Upper lobe of left lung (tissue), 6 donors: ENCODE measurements at regions not wholly inside any gene's neighbourhood (a gene's known extent, or its start where the extent isn't known, plus 50 kb on each side); places are given as distances from the start of the nearest gene placed in this dataset.

Experiments used
- ATAC-seq, 2 donors: fragments of 200-7000 bp; cut with Tn5 transposase; one replicate each; pipeline ENCODE4 v1.9.1; 2022; ENCODE audit warnings: mild to moderate bottlenecking in 2 of 2, moderate library complexity in 2 of 2; ENCODE audit not compliant: low FRiP score in 2 of 2
- DNase-seq, 2 donors: peaks; one replicate each; pipeline ENCODE4 v3.0.0-alpha.2; 2019 to 2020
- H3K27ac ChIP-seq, 4 donors: fragments of 200-600 bp; sonication (generic); one replicate each; pipeline ENCODE4 v1.5.1; 2016 to 2019
- H3K27me3 ChIP-seq, 4 donors: fragments of 200-600 bp; sonication (generic); one replicate each; pipeline ENCODE4 v1.5.1; 2017 to 2019
- H3K36me3 ChIP-seq, 4 donors: fragments of 200-600 bp; sonication (generic); one replicate each; pipeline ENCODE4 v1.5.1; 2016 to 2019
- H3K4me1 ChIP-seq, 4 donors: fragments of 200-600 bp; sonication (generic); one replicate each; pipeline ENCODE4 v1.5.1; 2018 to 2019
- H3K4me3 ChIP-seq, 4 donors: fragments of 200-600 bp; sonication (generic); one replicate each; pipeline ENCODE4 v1.5.1; 2017 to 2019; ENCODE audit warnings: mild to moderate bottlenecking in 2 of 4, moderate library complexity in 1 of 4
- H3K9me3 ChIP-seq, 4 donors: fragments of 200-600 bp; sonication (generic); one replicate each; pipeline ENCODE4 v1.5.1; 2018 to 2019
- CTCF ChIP-seq, 6 experiments: fragments of 450-650 bp in 4 of 6; fragments of 200-600 bp in 2 of 6; sonication (generic) in 2 of 6; IDR thresholded peaks; one replicate each; pipeline ENCODE4 v1.5.1; 2016 to 2019; ENCODE audit warnings: antibody characterized with exemption in 6 of 6
- EP300 ChIP-seq, 4 donors: sonication (generic); formaldehyde crosslinking; IDR thresholded peaks; one replicate each; pipeline ENCODE4 v1.5.1; 2017; ENCODE audit warnings: antibody characterized with exemption in 4 of 4, control low read depth in 2 of 4
- POLR2A ChIP-seq, 4 donors: fragments of 450-650 bp; IDR thresholded peaks; one replicate each; pipeline ENCODE4 v1.5.1; 2016 to 2017; ENCODE audit warnings: antibody characterized with exemption in 4 of 4, mild to moderate bottlenecking in 2 of 4
- POLR2AphosphoS5 ChIP-seq, 2 donors: sonication (generic); formaldehyde crosslinking; IDR thresholded peaks; one replicate each; pipeline ENCODE4 v1.5.1; 2017; ENCODE audit warnings: antibody characterized with exemption in 2 of 2
- WGBS, 2 donors: methylation state at CpG; one replicate each; pipeline ENCODE4 v1.1.5; 2017 to 2018; 5-methylcytosine and 5-hydroxymethylcytosine counted together
- donor health status: DM: no; HTN: no; CAD: no; lungs with moderate emphysema.
- donor health status: DM: no; HTN: yes; CAD: no; lungs with severe emphysema.

GRCh38 chr18:73758446-73758845 is 389.2 kb downstream of the FBXO15 start:
- no peak for DNase-seq
- no peak overlapping the region for H3K27ac ChIP-seq
- no peak overlapping the region for H3K4me3 ChIP-seq
- H3K27me3 ChIP-seq: no peaks in the 10 kb centered on the region
- 78 to 93% methylated on average over 2 of the region's 2 CpGs for WGBS, 2 donors
- ATAC-seq: no peak
- TF ChIP-seq EP300 (IDR thresholded peaks at IDR 0.05) (no peak), POLR2AphosphoS5 (IDR thresholded peaks at IDR 0.05) (no peak), POLR2A (IDR thresholded peaks at IDR 0.05) (no peak), CTCF (IDR thresholded peaks at IDR 0.05) (no peak)
- no peaks in the 10 kb centered on the region for H3K9me3 ChIP-seq
- no peaks in the 10 kb centered on the region for H3K36me3 ChIP-seq
- no peaks in the 10 kb centered on the region for H3K4me1 ChIP-seq

GRCh38 chr18:73756256-73757091 is 391.2 kb downstream of the FBXO15 start:
- peak in 1 of 2 donors; percentile 53 for DNase-seq
- Histone ChIP-seq H3K27me3 (no peaks in the 10 kb centered on the region), H3K9me3 (no peaks in the 10 kb centered on the region), H3K4me1 (no peaks in the 10 kb centered on the region), H3K27ac (no peak overlapping the region), H3K4me3 (no peak overlapping the region), H3K36me3 (no peaks in the 10 kb centered on the region)
- TF ChIP-seq EP300 (IDR thresholded peaks at IDR 0.05) (no peak), POLR2AphosphoS5 (IDR thresholded peaks at IDR 0.05) (no peak), POLR2A (IDR thresholded peaks at IDR 0.05) (no peak), CTCF (IDR thresholded peaks at IDR 0.05) (no peak)
- peak in 1 of 2 donors; percentile 17 for ATAC-seq
- WGBS, 2 donors: 76 to 77% methylated on average over 24 of the region's 24 CpGs

GRCh38 chr18:73752965-73753364 is 394.7 kb downstream of the FBXO15 start:
- 83% methylated on average over 2 of the region's 2 CpGs for WGBS, 2 donors
- no peak for ATAC-seq
- H3K9me3 ChIP-seq: no peaks in the 10 kb centered on the region
- no peak overlapping the region for H3K27ac ChIP-seq
- TF ChIP-seq POLR2A (IDR thresholded peaks at IDR 0.05) (no peak), EP300 (IDR thresholded peaks at IDR 0.05) (no peak), POLR2AphosphoS5 (IDR thresholded peaks at IDR 0.05) (no peak), CTCF (IDR thresholded peaks at IDR 0.05) (no peak)
- H3K4me3 ChIP-seq: no peak overlapping the region
- no peaks in the 10 kb centered on the region for H3K27me3 ChIP-seq
- H3K36me3 ChIP-seq: no peaks in the 10 kb centered on the region
- DNase-seq: no peak
- H3K4me1 ChIP-seq: no peaks in the 10 kb centered on the region

- no peak for ATAC-seq
- no peaks in the 10 kb centered on the region for H3K27me3 ChIP-seq
- TF ChIP-seq POLR2AphosphoS5 (IDR thresholded peaks at IDR 0.05): no peak
- no peak for TF ChIP-seq EP300 (IDR thresholded peaks at IDR 0.05)
- no peak for TF ChIP-seq POLR2A (IDR thresholded peaks at IDR 0.05)
- TF ChIP-seq CTCF (IDR thresholded peaks at IDR 0.05): no peak
- no peak for DNase-seq
- no peaks in the 10 kb centered on the region for H3K9me3 ChIP-seq
- H3K27ac ChIP-seq: no peak overlapping the region
- WGBS, 2 donors: 78 to 79% methylated on average over 4 of the region's 4 CpGs
- H3K4me1 ChIP-seq: no peaks in the 10 kb centered on the region
- no peak overlapping the region for H3K4me3 ChIP-seq
- H3K36me3 ChIP-seq: no peaks in the 10 kb centered on the region
These were observed 395.1 kb downstream of the FBXO15 start for GRCh38 chr18:73752546-73752945.

GRCh38 chr18:73750052-73750451 is 397.6 kb downstream of the FBXO15 start:
- H3K27ac ChIP-seq: no peak overlapping the region
- no peak for ATAC-seq
- no peak overlapping the region for H3K4me3 ChIP-seq
- DNase-seq: no peak
- WGBS, 2 donors: 90 to 93% methylated on average over 5 of the region's 5 CpGs
- TF ChIP-seq EP300 (IDR thresholded peaks at IDR 0.05) (no peak), CTCF (IDR thresholded peaks at IDR 0.05) (no peak), POLR2A (IDR thresholded peaks at IDR 0.05) (no peak), POLR2AphosphoS5 (IDR thresholded peaks at IDR 0.05) (no peak)
- no peaks in the 10 kb centered on the region for H3K27me3 ChIP-seq
- no peaks in the 10 kb centered on the region for H3K4me1 ChIP-seq
- no peaks in the 10 kb centered on the region for H3K36me3 ChIP-seq
- H3K9me3 ChIP-seq: no peaks in the 10 kb centered on the region
